ENCODE measurements at regions not wholly inside any gene's neighbourhood (a gene's known extent, or its start where the extent isn't known, plus 50 kb on each side); places are given as distances from the start of the nearest gene placed in this dataset.

DNA sequence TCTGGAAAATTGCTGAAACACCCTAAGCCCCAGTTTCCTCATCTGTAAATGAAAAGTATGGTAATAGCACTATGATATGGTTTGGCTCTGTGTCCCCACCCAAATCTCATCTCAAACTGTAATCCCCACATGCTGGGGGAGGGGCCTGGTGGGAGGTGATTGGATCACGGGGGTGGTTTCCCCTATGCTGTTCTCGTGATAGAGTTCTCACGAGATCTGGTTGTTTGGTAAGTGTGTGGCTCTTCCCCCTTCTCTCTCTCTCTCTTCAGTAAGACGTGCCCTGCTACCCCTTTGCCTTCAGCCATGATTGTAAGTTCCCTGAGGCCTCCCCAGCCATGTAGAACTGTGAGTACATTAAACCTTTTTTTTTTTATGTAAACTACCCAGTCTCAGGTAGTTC lies 490.7 kb downstream of the TMEM114 start:
- Histone ChIP-seq H4K20me1 (ENCODE audit: control insufficient read depth, insufficient read depth, low read length, poor library complexity, severe bottlenecking) (no peaks in the 10 kb centered on the region), H3K9me3 (ENCODE audit: control extremely low read depth in 1 of 3, control insufficient read depth in 2 of 3, insufficient read depth in 1 of 3, low read length in 2 of 3) (no peaks in the 10 kb centered on the region), H3K9ac (ENCODE audit: low read length) (no peak overlapping the region), H3K27me3 (replicated peaks in 1 of 4; ENCODE audit: control extremely low read depth in 1 of 4, control insufficient read depth in 3 of 4, insufficient read depth in 4 of 4, low read length in 3 of 4) (no peaks in the 10 kb centered on the region), H3K36me3 (replicated peaks in 1 of 2; ENCODE audit: control extremely low read depth in 1 of 2, control insufficient read depth in 1 of 2, extremely low read depth in 1 of 2, insufficient read depth in 2 of 2, low read length in 1 of 2) (no peaks in the 10 kb centered on the region), H3K4me1 (ENCODE audit: control insufficient read depth in 2 of 2, insufficient read depth in 2 of 2, low read length in 2 of 2) (no peaks in the 10 kb centered on the region), H2AFZ (ENCODE audit: insufficient read depth, low read depth, low read length, poor library complexity, severe bottlenecking) (no peak overlapping the region), H3K4me3 (ENCODE audit: control extremely low read depth in 1 of 5, extremely low read depth in 1 of 5, insufficient read depth in 1 of 5, low read depth in 2 of 5, low read length in 4 of 5) (no peak overlapping the region), H3K4me2 (replicated peaks; ENCODE audit: low read depth, low read length, poor library complexity, severe bottlenecking) (no peak overlapping the region), H3K27ac (ENCODE audit: low read length in 2 of 2) (no peak overlapping the region), H3K79me2 (ENCODE audit: control insufficient read depth, insufficient read depth, low read length) (no peaks in the 10 kb centered on the region)
- WGBS (ENCODE audit: insufficient coverage), result no CpG with 5 or more reads among the region's 4 CpGs
- DNase-seq, result no peak
- intact Hi-C loops (cut with micrococcal nuclease), result no loop called here
- no peaks in the 10 kb centered on the region for H3K9me3 Mint-ChIP-seq (ENCODE audit: insufficient read depth)
- no peak overlapping the region for H3K27ac Mint-ChIP-seq
- H3K4me3 Mint-ChIP-seq, result no peak overlapping the region
- no peak for TF ChIP-seq EZH2 (IDR thresholded peaks at IDR 0.05; ENCODE audit: borderline replicate concordance, insufficient read depth, low read depth, low read length, poor library complexity, severe bottlenecking)
- TF ChIP-seq, protein P1, sequence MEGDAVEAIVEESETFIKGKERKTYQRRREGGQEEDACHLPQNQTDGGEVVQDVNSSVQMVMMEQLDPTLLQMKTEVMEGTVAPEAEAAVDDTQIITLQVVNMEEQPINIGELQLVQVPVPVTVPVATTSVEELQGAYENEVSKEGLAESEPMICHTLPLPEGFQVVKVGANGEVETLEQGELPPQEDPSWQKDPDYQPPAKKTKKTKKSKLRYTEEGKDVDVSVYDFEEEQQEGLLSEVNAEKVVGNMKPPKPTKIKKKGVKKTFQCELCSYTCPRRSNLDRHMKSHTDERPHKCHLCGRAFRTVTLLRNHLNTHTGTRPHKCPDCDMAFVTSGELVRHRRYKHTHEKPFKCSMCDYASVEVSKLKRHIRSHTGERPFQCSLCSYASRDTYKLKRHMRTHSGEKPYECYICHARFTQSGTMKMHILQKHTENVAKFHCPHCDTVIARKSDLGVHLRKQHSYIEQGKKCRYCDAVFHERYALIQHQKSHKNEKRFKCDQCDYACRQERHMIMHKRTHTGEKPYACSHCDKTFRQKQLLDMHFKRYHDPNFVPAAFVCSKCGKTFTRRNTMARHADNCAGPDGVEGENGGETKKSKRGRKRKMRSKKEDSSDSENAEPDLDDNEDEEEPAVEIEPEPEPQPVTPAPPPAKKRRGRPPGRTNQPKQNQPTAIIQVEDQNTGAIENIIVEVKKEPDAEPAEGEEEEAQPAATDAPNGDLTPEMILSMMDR (IDR thresholded peaks at IDR 0.05), result no peak
- no peak for ATAC-seq (ENCODE audit: low read depth)
- ChIA-PET CTCF (no interaction called here), POLR2A (no interaction called here)
- no peaks in the 10 kb centered on the region for H3K27me3 Mint-ChIP-seq
- no peaks in the 10 kb centered on the region for H3K4me1 Mint-ChIP-seq

- no peak overlapping the region for H3K9ac ChIP-seq (ENCODE audit: low read length)
- CTCF ChIA-PET, result no interaction called here
- H3K27ac Mint-ChIP-seq, result no peak overlapping the region
- no peak overlapping the region for H3K4me3 ChIP-seq (ENCODE audit: control extremely low read depth in 1 of 5, extremely low read depth in 1 of 5, insufficient read depth in 1 of 5, low read depth in 2 of 5, low read length in 4 of 5)
- POLR2A ChIA-PET, result no interaction called here
- H3K4me3 Mint-ChIP-seq, result no peak overlapping the region
- no peak overlapping the region for H3K27ac ChIP-seq (ENCODE audit: low read length in 2 of 2)
- H3K4me1 Mint-ChIP-seq, result no peaks in the 10 kb centered on the region
- no peaks in the 10 kb centered on the region for H3K27me3 ChIP-seq (replicated peaks in 1 of 4; ENCODE audit: control extremely low read depth in 1 of 4, control insufficient read depth in 3 of 4, insufficient read depth in 4 of 4, low read length in 3 of 4)
- ATAC-seq (ENCODE audit: low read depth) (no peak), DNase-seq (no peak)
- H2AFZ ChIP-seq (ENCODE audit: insufficient read depth, low read depth, low read length, poor library complexity, severe bottlenecking), result no peak overlapping the region
- no peaks in the 10 kb centered on the region for H3K27me3 Mint-ChIP-seq
- intact Hi-C loops (cut with micrococcal nuclease), result no loop called here
- TF ChIP-seq EZH2 (IDR thresholded peaks at IDR 0.05; ENCODE audit: borderline replicate concordance, insufficient read depth, low read depth, low read length, poor library complexity, severe bottlenecking), result no peak
- TF ChIP-seq, protein P1 (IDR thresholded peaks at IDR 0.05), result no peak
- no peak overlapping the region for H3K4me2 ChIP-seq (replicated peaks; ENCODE audit: low read depth, low read length, poor library complexity, severe bottlenecking)
- no peaks in the 10 kb centered on the region for H4K20me1 ChIP-seq (ENCODE audit: control insufficient read depth, insufficient read depth, low read length, poor library complexity, severe bottlenecking)
- WGBS (ENCODE audit: insufficient coverage), result 83% methylated on average over 7 of the region's 11 CpGs
- H3K79me2 ChIP-seq (ENCODE audit: control insufficient read depth, insufficient read depth, low read length), result no peaks in the 10 kb centered on the region
- no peaks in the 10 kb centered on the region for H3K36me3 ChIP-seq (replicated peaks in 1 of 2; ENCODE audit: control extremely low read depth in 1 of 2, control insufficient read depth in 1 of 2, extremely low read depth in 1 of 2, insufficient read depth in 2 of 2, low read length in 1 of 2)
- no peaks in the 10 kb centered on the region for H3K9me3 Mint-ChIP-seq (ENCODE audit: insufficient read depth)
- H3K4me1 ChIP-seq (ENCODE audit: control insufficient read depth in 2 of 2, insufficient read depth in 2 of 2, low read length in 2 of 2), result no peaks in the 10 kb centered on the region
- H3K9me3 ChIP-seq (ENCODE audit: control extremely low read depth in 1 of 3, control insufficient read depth in 2 of 3, insufficient read depth in 1 of 3, low read length in 2 of 3), result no peaks in the 10 kb centered on the region
Observed at GRCh38 chr16:8098947-8099512, 491.3 kb downstream of the TMEM114 start.
